ENCODE measurements at regions not wholly inside any gene's neighbourhood (a gene's known extent, or its start where the extent isn't known, plus 50 kb on each side); places are given as distances from the start of the nearest gene placed in this dataset.

DNA sequence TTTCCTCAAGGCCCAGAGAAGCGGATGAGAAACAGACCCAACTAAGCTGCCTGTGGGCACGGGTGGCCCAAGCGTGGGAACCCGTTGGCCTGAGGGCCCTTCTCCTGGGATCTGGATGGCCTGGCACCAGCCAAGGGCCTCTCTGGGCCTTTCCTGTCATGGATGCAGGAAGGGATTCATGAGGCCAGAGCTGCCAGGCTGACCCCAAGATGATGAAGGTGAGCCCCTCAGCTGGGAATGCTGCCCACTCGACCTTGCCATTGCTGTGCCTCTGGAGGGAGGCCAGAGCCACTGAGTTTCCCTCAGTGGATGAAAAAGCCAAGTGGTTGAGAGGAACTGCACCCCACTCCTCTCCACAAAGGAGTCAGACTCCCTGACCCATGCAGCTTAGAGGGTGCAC, 171.2 kb downstream of the VEGFA start:
- no TSS peak for BruUV-seq (replicated peaks)
- no peak for ATAC-seq
- Histone ChIP-seq H3K79me2 (ENCODE audit: control insufficient read depth, insufficient read depth, low read length) (no peaks in the 10 kb centered on the region), H3K27ac (ENCODE audit: extremely low read depth, low read depth, low read length) (no peak overlapping the region), H3K9me1 (ENCODE audit: control insufficient read depth, insufficient read depth, low read length) (no peaks in the 10 kb centered on the region), H3K27me3 (ENCODE audit: control insufficient read depth in 2 of 2, insufficient read depth in 2 of 2, low read length in 2 of 2) (no peaks in the 10 kb centered on the region), H3K36me3 (ENCODE audit: control insufficient read depth, insufficient read depth, low read length) (no peaks in the 10 kb centered on the region), H3K4me2 (ENCODE audit: insufficient read depth, low read length) (no peak overlapping the region), H3K4me1 (replicated peaks in 1 of 2; ENCODE audit: control insufficient read depth in 2 of 2, insufficient read depth in 2 of 2, low read length in 2 of 2) (peaks cover 37 to 43% of the 10 kb centered on the region in 2 experiments), H3K4me3 (no peak overlapping the region), H3K9me3 (replicated peaks; ENCODE audit: control insufficient read depth, insufficient read depth, low read depth, low read length) (peaks cover 10% of the 10 kb centered on the region; the same call in 1 of the 2 replicates), H3K9ac (ENCODE audit: insufficient read depth in 1 of 2, low read depth in 2 of 2, low read length in 2 of 2) (peak overlapping the region in 1 of 2 experiments; percentile 59; a peak in 2 of 4 replicates), H2AFZ (ENCODE audit: low read depth, low read length) (no peak overlapping the region), H4K20me1 (replicated peaks; ENCODE audit: control insufficient read depth, insufficient read depth, low read length) (no peaks in the 10 kb centered on the region)
- TF ChIP-seq CXXC5 (CRISPR knock-in tag; IDR thresholded peaks at IDR 0.05) (no peak), NCOA2 (IDR thresholded peaks at IDR 0.05; ENCODE audit: partially characterized antibody in 2 of 2) (no peak), FOXJ3 (CRISPR knock-in tag; IDR thresholded peaks at IDR 0.05) (no peak), TAF7 (tag; IDR thresholded peaks at IDR 0.05) (no peak), SMAD1 (IDR thresholded peaks at IDR 0.05; ENCODE audit: low read depth, low read length, partially characterized antibody) (no peak), PURB (CRISPR knock-in tag; IDR thresholded peaks at IDR 0.05; ENCODE audit: low read depth) (no peak), DNMT1 (IDR thresholded peaks at IDR 0.05) (no peak), CBX1 (IDR thresholded peaks at IDR 0.05; ENCODE audit: low read depth) (no peak), ZFP91 (CRISPR knock-in tag; IDR thresholded peaks at IDR 0.05) (no peak)
- TF ChIP-seq, protein P1, sequence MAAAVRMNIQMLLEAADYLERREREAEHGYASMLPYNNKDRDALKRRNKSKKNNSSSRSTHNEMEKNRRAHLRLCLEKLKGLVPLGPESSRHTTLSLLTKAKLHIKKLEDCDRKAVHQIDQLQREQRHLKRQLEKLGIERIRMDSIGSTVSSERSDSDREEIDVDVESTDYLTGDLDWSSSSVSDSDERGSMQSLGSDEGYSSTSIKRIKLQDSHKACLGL (CRISPR knock-in tag; IDR thresholded peaks at IDR 0.05; ENCODE audit: borderline replicate concordance, poor library complexity, severe bottlenecking): no peak
- TF ChIP-seq, protein P2, sequence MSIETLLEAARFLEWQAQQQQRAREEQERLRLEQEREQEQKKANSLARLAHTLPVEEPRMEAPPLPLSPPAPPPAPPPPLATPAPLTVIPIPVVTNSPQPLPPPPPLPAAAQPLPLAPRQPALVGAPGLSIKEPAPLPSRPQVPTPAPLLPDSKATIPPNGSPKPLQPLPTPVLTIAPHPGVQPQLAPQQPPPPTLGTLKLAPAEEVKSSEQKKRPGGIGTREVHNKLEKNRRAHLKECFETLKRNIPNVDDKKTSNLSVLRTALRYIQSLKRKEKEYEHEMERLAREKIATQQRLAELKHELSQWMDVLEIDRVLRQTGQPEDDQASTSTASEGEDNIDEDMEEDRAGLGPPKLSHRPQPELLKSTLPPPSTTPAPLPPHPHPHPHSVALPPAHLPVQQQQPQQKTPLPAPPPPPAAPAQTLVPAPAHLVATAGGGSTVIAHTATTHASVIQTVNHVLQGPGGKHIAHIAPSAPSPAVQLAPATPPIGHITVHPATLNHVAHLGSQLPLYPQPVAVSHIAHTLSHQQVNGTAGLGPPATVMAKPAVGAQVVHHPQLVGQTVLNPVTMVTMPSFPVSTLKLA (conservative IDR thresholded peaks at IDR 0.05): no peak
- in situ Hi-C loops (cut with MboI): no loop called here
- no peak for FAIRE-seq
- intact Hi-C loops (cut with micrococcal nuclease): no loop called here
- 76% methylated on average over 5 of the region's 5 CpGs for WGBS (ENCODE audit: insufficient coverage, low coverage, missing lambda C conversion rate)
- CTCF ChIA-PET (ENCODE audit: low intra/inter-chr PET ratio): no interaction called here
- no peak for DNase-seq (ENCODE audit: extremely low read depth in 1 of 4, low spot score in 3 of 4)
- POLR2A ChIA-PET: interaction anchor here (0.7 to 2.3 kb wide), 6 partner anchors 9 to 138 kb away, joined by 3 to 10 read pairs (median 4); no protein-coding TSS in a partner anchor

Measured in K562 (cell line).